Spleen (tissue), 11 donors: ENCODE measurements at regions not wholly inside any gene's neighbourhood (a gene's known extent, or its start where the extent isn't known, plus 50 kb on each side); places are given as distances from the start of the nearest gene placed in this dataset.

Experiments used
- DNase-seq: peaks from one replicate; pipeline ENCODE4 v3.0.0-alpha.2; 2020
- H3K27ac ChIP-seq, 8 donors: fragments of 200-600 bp; sonication (generic) in 7 of 8; 1 replicate in 4 of 8; 2 replicates in 4 of 8; pipeline versions ENCODE4 v1.5.0 to v1.8.0; 2016 to 2021; ENCODE audit warnings: inconsistent platforms in 4 of 8, mild to moderate bottlenecking in 4 of 8, moderate library complexity in 1 of 8
- H3K27me3 ChIP-seq, 7 donors: fragments of 200-600 bp; sonication (generic) in 6 of 7; replicated peaks in 1 of 7; 1 replicate in 4 of 7; 2 replicates in 3 of 7; pipeline versions ENCODE4 v1.5.0 to v1.8.0; 2016 to 2021; ENCODE audit warnings: inconsistent platforms in 3 of 7, mild to moderate bottlenecking in 1 of 7
- H3K36me3 ChIP-seq, 6 donors: fragments of 200-600 bp; sonication (generic) in 5 of 6; 1 replicate in 4 of 6; 2 replicates in 2 of 6; pipeline versions ENCODE4 v1.5.0 to v1.8.0; 2016 to 2021; ENCODE audit warnings: inconsistent platforms in 2 of 6
- H3K4me1 ChIP-seq, 6 donors: fragments of 200-600 bp; sonication (generic) in 5 of 6; 1 replicate in 3 of 6; 2 replicates in 3 of 6; pipeline versions ENCODE4 v1.5.0 to v1.8.0; 2016 to 2021; ENCODE audit warnings: inconsistent platforms in 3 of 6
- H3K4me3 ChIP-seq, 8 donors: fragments of 200-600 bp; sonication (generic) in 7 of 8; 1 replicate in 4 of 8; 2 replicates in 4 of 8; pipeline versions ENCODE4 v1.5.0 to v1.8.0; 2016 to 2021; ENCODE audit warnings: inconsistent platforms in 4 of 8, mild to moderate bottlenecking in 4 of 8, moderate library complexity in 2 of 8
- H3K9me3 ChIP-seq, 8 donors: fragments of 200-600 bp; sonication (generic) in 7 of 8; 1 replicate in 4 of 8; 2 replicates in 4 of 8; pipeline versions ENCODE4 v1.5.0 to v1.8.0; 2016 to 2021; ENCODE audit warnings: inconsistent platforms in 4 of 8
- POLR2A ChIP-seq, 3 donors: fragments of 450-650 bp; IDR thresholded peaks; one replicate each; pipeline ENCODE4 v1.5.1; 2017; ENCODE audit warnings: antibody characterized with exemption in 3 of 3, mild to moderate bottlenecking in 1 of 3
- POLR2AphosphoS5 ChIP-seq, 3 donors: sonication (generic); formaldehyde crosslinking; IDR thresholded peaks; one replicate each; pipeline ENCODE4 v1.5.1; 2017; ENCODE audit warnings: antibody characterized with exemption in 3 of 3
- WGBS, 5 donors: extraction: QIAGEN DNeasy Blood & Tissue Kit in 3 of 5; methylation state at CpG; one replicate each; pipeline versions ENCODE4 v1.1.5 to v1.1.7; 2013 to 2018; 5-methylcytosine and 5-hydroxymethylcytosine counted together
- intact Hi-C: fragments of 100-400 bp; cut with DNase I; formaldehyde crosslinking; loops from one replicate; pipeline ENCODE4 v1.15.0; 2023; ENCODE audit warnings: low total_unique reads
- TF ChIP-seq, protein P1 (sequence below), 11 experiments: fragments of 200-600 bp in 7 of 11; fragments of 450-650 bp in 4 of 11; sonication (generic) in 4 of 11; IDR thresholded peaks in 8 of 11; conservative IDR thresholded peaks in 3 of 11; 1 replicate in 7 of 11; 2 replicates in 4 of 11; pipeline versions ENCODE4 v1.4.0 to v1.8.0; 2016 to 2021; ENCODE audit warnings: antibody characterized with exemption in 11 of 11, inconsistent platforms in 4 of 11, mild to moderate bottlenecking in 1 of 11
- donor health status: healthy with polysubstance abuse.
- donor health status: DM: no; HTN: no; CAD: no; lungs with moderate emphysema.
- donor health status: DM: no; HTN: no; CAD: no.
- donor health status: Bipolar disorder and iron deficiency.
- donor health status: healthy.
- donor health status: DM: no; HTN: no; CAD: no.
- donor health status: DM: yes; HTN: yes; CAD: no.

DNA sequence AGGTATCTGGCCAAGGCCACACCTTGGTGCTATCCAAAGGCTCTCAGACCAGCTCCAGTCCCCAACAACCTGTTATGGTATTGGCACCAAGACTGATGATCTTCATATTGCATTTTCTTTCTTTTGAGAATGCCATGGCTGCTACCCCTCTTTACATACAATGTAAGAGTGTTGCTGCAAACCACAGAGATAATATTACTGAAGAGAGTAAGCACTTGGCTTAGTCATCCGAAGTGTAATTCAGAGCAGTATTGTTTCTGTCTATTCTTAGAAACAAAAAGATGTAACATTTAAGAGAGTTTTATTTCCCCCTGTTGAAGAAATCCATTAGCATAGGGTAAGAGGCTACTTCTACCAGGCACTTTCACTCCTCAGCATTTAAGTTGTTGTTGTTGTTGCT, 212.5 kb downstream of the C6orf118 start:
- WGBS, 5 donors, result 0 to 91% (median 46%) methylated on average over 1 of the region's 1 CpG
- Histone ChIP-seq H3K4me1 (no peaks in the 10 kb centered on the region), H3K27ac (no peak overlapping the region), H3K9me3 (peaks cover 0 to 84% (median 35%) of the 10 kb centered on the region in 8 donors), H3K4me3 (no peak overlapping the region), H3K36me3 (no peaks in the 10 kb centered on the region), H3K27me3 (no peaks in the 10 kb centered on the region)
- TF ChIP-seq POLR2AphosphoS5 (IDR thresholded peaks at IDR 0.05) (no peak), POLR2A (IDR thresholded peaks at IDR 0.05) (no peak)
- TF ChIP-seq, protein P1, sequence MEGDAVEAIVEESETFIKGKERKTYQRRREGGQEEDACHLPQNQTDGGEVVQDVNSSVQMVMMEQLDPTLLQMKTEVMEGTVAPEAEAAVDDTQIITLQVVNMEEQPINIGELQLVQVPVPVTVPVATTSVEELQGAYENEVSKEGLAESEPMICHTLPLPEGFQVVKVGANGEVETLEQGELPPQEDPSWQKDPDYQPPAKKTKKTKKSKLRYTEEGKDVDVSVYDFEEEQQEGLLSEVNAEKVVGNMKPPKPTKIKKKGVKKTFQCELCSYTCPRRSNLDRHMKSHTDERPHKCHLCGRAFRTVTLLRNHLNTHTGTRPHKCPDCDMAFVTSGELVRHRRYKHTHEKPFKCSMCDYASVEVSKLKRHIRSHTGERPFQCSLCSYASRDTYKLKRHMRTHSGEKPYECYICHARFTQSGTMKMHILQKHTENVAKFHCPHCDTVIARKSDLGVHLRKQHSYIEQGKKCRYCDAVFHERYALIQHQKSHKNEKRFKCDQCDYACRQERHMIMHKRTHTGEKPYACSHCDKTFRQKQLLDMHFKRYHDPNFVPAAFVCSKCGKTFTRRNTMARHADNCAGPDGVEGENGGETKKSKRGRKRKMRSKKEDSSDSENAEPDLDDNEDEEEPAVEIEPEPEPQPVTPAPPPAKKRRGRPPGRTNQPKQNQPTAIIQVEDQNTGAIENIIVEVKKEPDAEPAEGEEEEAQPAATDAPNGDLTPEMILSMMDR (IDR thresholded peaks at IDR 0.05 in 8 of 11, conservative IDR thresholded peaks at IDR 0.05 in 3 of 11), result no peak
- intact Hi-C loops, result no loop called here
- DNase-seq, result no peak

DNA sequence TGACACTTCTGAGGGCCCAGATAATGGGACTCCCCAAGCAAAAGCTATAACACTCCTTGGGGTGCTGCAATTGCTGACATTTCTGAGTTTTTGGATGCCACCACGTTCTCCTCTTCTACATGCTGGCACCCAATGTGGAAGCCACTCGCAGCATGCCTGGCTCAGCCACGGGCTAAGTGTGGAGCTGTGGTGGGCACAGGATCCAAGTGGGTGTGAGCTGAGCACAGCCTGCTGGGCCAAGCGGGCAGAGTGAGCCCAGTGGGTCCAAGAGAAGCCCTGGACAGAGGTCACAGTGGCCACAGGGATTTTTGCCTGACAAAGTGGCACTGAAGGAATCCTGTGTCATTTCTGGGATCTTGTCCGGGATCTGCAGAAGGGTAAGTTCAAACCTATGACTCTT, 213.2 kb downstream of the C6orf118 start:
- H3K4me3 ChIP-seq, result no peak overlapping the region
- H3K4me1 ChIP-seq, result no peaks in the 10 kb centered on the region
- no peak overlapping the region for H3K27ac ChIP-seq
- no peak for DNase-seq
- H3K36me3 ChIP-seq, result no peaks in the 10 kb centered on the region
- intact Hi-C loops, result no loop called here
- peaks cover 0 to 79% (median 35%) of the 10 kb centered on the region in 8 donors for H3K9me3 ChIP-seq
- no peaks in the 10 kb centered on the region for H3K27me3 ChIP-seq
- 78 to 90% (median 83%) methylated on average over 5 of the region's 5 CpGs for WGBS, 5 donors
- no peak for TF ChIP-seq POLR2AphosphoS5 (IDR thresholded peaks at IDR 0.05)
- TF ChIP-seq, protein P1 (IDR thresholded peaks at IDR 0.05 in 8 of 11, conservative IDR thresholded peaks at IDR 0.05 in 3 of 11), result no peak
- TF ChIP-seq POLR2A (IDR thresholded peaks at IDR 0.05), result no peak

DNA sequence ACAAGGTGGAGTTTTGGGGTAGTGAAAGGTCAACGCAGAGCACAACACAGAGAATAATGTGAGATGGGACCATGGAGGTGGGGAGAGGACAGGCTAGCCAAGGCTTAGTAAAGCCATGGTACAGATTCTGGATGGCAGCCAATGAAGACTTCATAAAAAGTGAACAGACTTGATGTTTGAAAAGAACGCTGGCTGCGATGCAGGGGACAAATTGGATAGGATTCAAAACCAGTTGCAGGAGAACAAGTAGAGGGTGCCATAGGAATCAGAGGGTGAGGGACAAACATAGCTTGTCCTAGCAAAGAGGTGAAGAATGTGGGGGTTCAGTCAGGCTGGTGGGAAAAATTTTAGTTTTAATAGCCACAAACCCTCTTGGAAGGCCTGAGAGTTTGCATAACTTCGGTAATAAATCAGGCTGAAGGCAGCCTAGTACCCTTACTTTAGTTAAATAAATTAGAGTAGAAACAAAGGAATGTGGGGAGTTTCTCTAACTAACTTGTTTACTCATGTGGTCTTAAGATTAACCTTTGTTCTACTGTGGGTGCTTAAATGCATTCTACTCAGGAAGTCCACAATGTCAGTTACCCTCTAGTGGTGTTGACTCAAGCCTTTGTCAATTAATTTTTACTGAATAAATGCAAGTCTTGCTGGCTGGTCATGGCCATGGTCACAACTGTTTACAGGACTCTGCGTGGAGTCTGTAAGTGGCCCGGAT, 216.4 kb downstream of the C6orf118 start:
- TF ChIP-seq POLR2AphosphoS5 (IDR thresholded peaks at IDR 0.05) (no peak), POLR2A (IDR thresholded peaks at IDR 0.05) (no peak)
- TF ChIP-seq, protein P1 (IDR thresholded peaks at IDR 0.05 in 8 of 11, conservative IDR thresholded peaks at IDR 0.05 in 3 of 11), result no peak
- H3K27ac ChIP-seq, result no peak overlapping the region
- DNase-seq, result no peak

DNA sequence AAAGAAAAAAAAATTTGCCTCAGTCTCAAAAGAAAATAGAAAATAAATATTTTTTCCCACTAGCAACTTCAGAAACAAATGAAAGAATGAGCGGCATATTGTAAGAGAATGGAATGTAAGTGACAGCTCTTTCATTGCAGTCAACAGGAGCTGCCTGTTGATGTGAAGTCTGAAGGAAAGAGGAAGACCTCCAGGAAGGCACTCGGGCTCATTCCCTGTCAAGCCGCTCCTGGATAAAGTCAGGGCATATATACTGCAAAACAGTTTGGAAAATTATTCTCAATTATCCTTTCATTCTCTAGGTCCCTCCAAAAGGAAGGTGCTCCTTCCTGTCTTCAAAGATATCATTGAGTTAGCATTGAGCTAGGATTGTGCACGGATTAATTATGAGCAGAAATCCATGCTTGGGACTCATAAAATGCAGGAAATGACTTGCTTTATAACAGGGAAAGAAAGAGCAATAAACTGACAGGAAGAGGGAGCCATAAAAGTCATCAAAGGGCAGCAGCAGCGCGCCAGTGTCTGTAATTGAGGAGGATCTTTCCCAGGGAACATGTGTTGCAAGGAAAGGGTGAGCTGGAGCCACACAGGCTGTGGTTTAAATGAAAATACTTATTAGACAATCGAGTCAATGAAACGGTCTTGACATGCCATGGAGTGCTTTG, 218.2 kb downstream of the C6orf118 start:
- TF ChIP-seq POLR2AphosphoS5 (IDR thresholded peaks at IDR 0.05) (no peak), POLR2A (IDR thresholded peaks at IDR 0.05) (no peak)
- TF ChIP-seq, protein P1 (IDR thresholded peaks at IDR 0.05 in 8 of 11, conservative IDR thresholded peaks at IDR 0.05 in 3 of 11), result no peak
- Histone ChIP-seq H3K27ac (no peak overlapping the region), H3K27me3 (no peaks in the 10 kb centered on the region), H3K9me3 (peaks cover 0 to 30% (median 17%) of the 10 kb centered on the region in 8 donors), H3K36me3 (no peaks in the 10 kb centered on the region), H3K4me1 (no peaks in the 10 kb centered on the region), H3K4me3 (no peak overlapping the region)
- DNase-seq, result no peak
- intact Hi-C loops, result no loop called here
- 20 to 31% (median 26%) methylated on average over 8 of the region's 8 CpGs for WGBS, 5 donors

More for the DNA sequence above, 216.4 kb downstream of the C6orf118 start:
- Histone ChIP-seq H3K4me1 (no peaks in the 10 kb centered on the region), H3K4me3 (no peak overlapping the region), H3K27me3 (no peaks in the 10 kb centered on the region), H3K9me3 (peaks cover 0 to 48% (median 28%) of the 10 kb centered on the region in 8 donors), H3K36me3 (no peaks in the 10 kb centered on the region)
- intact Hi-C loops, result no loop called here
- 74 to 90% (median 85%) methylated on average over 6 of the region's 6 CpGs for WGBS, 5 donors
